WTC11 (cell line): ENCODE measurements at regions not wholly inside any gene's neighbourhood (a gene's known extent, or its start where the extent isn't known, plus 50 kb on each side); places are given as distances from the start of the nearest gene placed in this dataset.

Experiments
- CREB1 ChIP-seq: sonication (generic); formaldehyde crosslinking; IDR thresholded peaks from 2 replicates; pipeline ENCODE4 v1.8.0; 2023; ENCODE audit warnings: mild to moderate bottlenecking, missing genetic modification reagents
- CTCF ChIP-seq: fragments of 200-600 bp; IDR thresholded peaks from 2 replicates; pipeline ENCODE4 v1.8.0; 2022; ENCODE audit warnings: antibody characterized with exemption
- E2F5 ChIP-seq: sonication (generic); formaldehyde crosslinking; IDR thresholded peaks from 2 replicates; pipeline ENCODE4 v1.8.1; 2022; ENCODE audit warnings: mild to moderate bottlenecking, moderate library complexity, missing genetic modification reagents
- HMGXB4 ChIP-seq: sonication (generic); formaldehyde crosslinking; IDR thresholded peaks from 2 replicates; pipeline ENCODE4 v1.8.1; 2023; ENCODE audit warnings: mild to moderate bottlenecking, moderate library complexity, missing genetic modification reagents
- JUN ChIP-seq: sonication (generic); formaldehyde crosslinking; IDR thresholded peaks from 2 replicates; pipeline ENCODE4 v1.8.0; 2023; ENCODE audit warnings: mild to moderate bottlenecking, missing genetic modification reagents
- USF2 ChIP-seq: sonication (generic); formaldehyde crosslinking; IDR thresholded peaks from 2 replicates; pipeline ENCODE4 v1.8.1; 2023; ENCODE audit warnings: mild to moderate bottlenecking, missing genetic modification reagents, moderate library complexity
- ZBTB21 ChIP-seq: sonication (generic); formaldehyde crosslinking; IDR thresholded peaks from 2 replicates; pipeline ENCODE4 v1.8.1; 2023; ENCODE audit warnings: mild to moderate bottlenecking, missing genetic modification reagents, borderline replicate concordance

GRCh38 chr9:108270561-108270960, 585.2 kb downstream of the ACTL7B start:
- TF ChIP-seq HMGXB4 (CRISPR knock-in tag) (no peak), CTCF (no peak), CREB1 (CRISPR knock-in tag) (no peak), USF2 (CRISPR knock-in tag) (no peak), JUN (no peak), ZBTB21 (CRISPR knock-in tag) (no peak), E2F5 (CRISPR knock-in tag) (no peak)
